Hepatocyte (in vitro differentiated cells): ENCODE measurements at regions not wholly inside any gene's neighbourhood (a gene's known extent, or its start where the extent isn't known, plus 50 kb on each side); places are given as distances from the start of the nearest gene placed in this dataset.

Experiments used
- DNase-seq: peaks from one replicate; pipeline ENCODE4 v3.0.0-alpha.2; 2016; ENCODE audit warnings: low spot score
- H2AFZ ChIP-seq: fragments of 200-600 bp; sonication (generic); 2 replicates; pipeline ENCODE4 v1.6.0; 2016; ENCODE audit warnings: antibody characterized with exemption, mild to moderate bottlenecking
- H3K27ac ChIP-seq: fragments of 200-600 bp; sonication (generic); 2 replicates; pipeline ENCODE4 v1.5.1; 2016; ENCODE audit warnings: mild to moderate bottlenecking
- H3K27me3 ChIP-seq: fragments of 200-600 bp; sonication (generic); 2 replicates; pipeline ENCODE4 v1.6.1; 2016
- H3K36me3 ChIP-seq: fragments of 200-600 bp; sonication (generic); replicated peaks from 2 replicates; pipeline ENCODE4 v1.5.1; 2016; ENCODE audit warnings: low read depth; ENCODE audit not compliant: insufficient read depth
- H3K4me1 ChIP-seq: fragments of 200-600 bp; sonication (generic); 2 replicates; pipeline ENCODE4 v1.5.1; 2016; ENCODE audit warnings: mild to moderate bottlenecking, moderate library complexity; ENCODE audit not compliant: insufficient read depth
- H3K4me2 ChIP-seq: fragments of 200-600 bp; sonication (generic); 2 replicates; pipeline ENCODE4 v1.6.0; 2016
- H3K4me3 ChIP-seq: fragments of 200-600 bp; sonication (generic); 2 replicates; pipeline ENCODE4 v1.5.1; 2016; ENCODE audit warnings: mild to moderate bottlenecking
- H3K79me2 ChIP-seq: fragments of 200-600 bp; sonication (generic); 2 replicates; pipeline ENCODE4 v1.6.0; 2017; ENCODE audit warnings: mild to moderate bottlenecking
- H3K9me2 ChIP-seq: fragments of 200-600 bp; sonication (generic); replicated peaks from 2 replicates; pipeline ENCODE4 v1.6.0; 2017; ENCODE audit warnings: mild to moderate bottlenecking; ENCODE audit not compliant: insufficient read depth
- H3K9me3 ChIP-seq: fragments of 200-600 bp; sonication (generic); 2 replicates; pipeline ENCODE4 v1.5.1; 2016; ENCODE audit warnings: low read depth, mild to moderate bottlenecking
- H4K20me1 ChIP-seq: fragments of 200-600 bp; sonication (generic); 2 replicates; pipeline ENCODE4 v1.6.0; 2016; ENCODE audit warnings: mild to moderate bottlenecking; ENCODE audit not compliant: insufficient read depth, poor library complexity, severe bottlenecking
- CTCF ChIP-seq: fragments of 200-600 bp; sonication (generic); IDR thresholded peaks from 2 replicates; pipeline ENCODE4 v1.5.1; 2016; ENCODE audit warnings: antibody characterized with exemption, mild to moderate bottlenecking; ENCODE audit not compliant: poor library complexity
- EZH2 ChIP-seq: fragments of 200-600 bp; sonication (generic); IDR thresholded peaks from 2 replicates; pipeline ENCODE4 v1.6.1; 2016; ENCODE audit warnings: antibody characterized with exemption, mild to moderate bottlenecking, borderline replicate concordance
- EZH2phosphoT487 ChIP-seq: fragments of 200-600 bp; sonication (generic); IDR thresholded peaks from one replicate; pipeline ENCODE4 v1.6.1; 2018; ENCODE audit warnings: antibody characterized with exemption, mild to moderate bottlenecking, low read depth, moderate library complexity; ENCODE audit not compliant: unreplicated experiment, severe bottlenecking
- WGBS: methylation state at CpG from one replicate; pipeline ENCODE4 v1.1.6; 2016; ENCODE audit warnings: low lambda C conversion rate; ENCODE audit errors: missing lambda C conversion rate; 5-methylcytosine and 5-hydroxymethylcytosine counted together

- DNase-seq: no peak
- no peak overlapping the region for H2AFZ ChIP-seq
- H3K79me2 ChIP-seq: no peaks in the 10 kb centered on the region
- H3K4me2 ChIP-seq: no peak overlapping the region
- H3K36me3 ChIP-seq: no peaks in the 10 kb centered on the region
- no peak overlapping the region for H3K4me3 ChIP-seq
- no peak overlapping the region for H3K27ac ChIP-seq
- H4K20me1 ChIP-seq: no peaks in the 10 kb centered on the region
- H3K4me1 ChIP-seq: peaks cover 10% of the 10 kb centered on the region
- H3K9me3 ChIP-seq: no peaks in the 10 kb centered on the region
- no peaks in the 10 kb centered on the region for H3K27me3 ChIP-seq
- no peaks in the 10 kb centered on the region for H3K9me2 ChIP-seq
- TF ChIP-seq EZH2: no peak
- TF ChIP-seq CTCF: no peak
- 56% methylated on average over 6 of the region's 6 CpGs for WGBS
Observed at GRCh38 chr1:209062081-209062620, 521.4 kb upstream of the CAMK1G start.

GRCh38 chr1:209062863-209063262, 520.7 kb upstream of the CAMK1G start:
- TF ChIP-seq EZH2phosphoT487: no peak
- TF ChIP-seq EZH2: no peak
- H3K4me1 ChIP-seq: peaks cover 10% of the 10 kb centered on the region
- H3K27ac ChIP-seq: no peak overlapping the region
- H3K36me3 ChIP-seq: no peaks in the 10 kb centered on the region
- H3K79me2 ChIP-seq: no peaks in the 10 kb centered on the region
- no peak overlapping the region for H3K4me2 ChIP-seq
- no peak overlapping the region for H2AFZ ChIP-seq
- no peaks in the 10 kb centered on the region for H4K20me1 ChIP-seq
- H3K4me3 ChIP-seq: no peak overlapping the region
- H3K27me3 ChIP-seq: no peaks in the 10 kb centered on the region
- WGBS: 86% methylated on average over 1 of the region's 1 CpG
- no peaks in the 10 kb centered on the region for H3K9me3 ChIP-seq
- H3K9me2 ChIP-seq: no peaks in the 10 kb centered on the region
- no peak for DNase-seq

GRCh38 chr1:209063767-209064659, 519.5 kb upstream of the CAMK1G start:
- Histone ChIP-seq H3K4me2 (no peak overlapping the region), H3K9me3 (no peaks in the 10 kb centered on the region), H4K20me1 (no peaks in the 10 kb centered on the region), H3K79me2 (no peaks in the 10 kb centered on the region), H3K4me3 (no peak overlapping the region), H3K27me3 (no peaks in the 10 kb centered on the region), H3K9me2 (no peaks in the 10 kb centered on the region), H3K36me3 (no peaks in the 10 kb centered on the region), H3K4me1 (peaks cover 10% of the 10 kb centered on the region), H2AFZ (no peak overlapping the region), H3K27ac (no peak overlapping the region)
- 60% methylated on average over 13 of the region's 13 CpGs for WGBS
- TF ChIP-seq EZH2phosphoT487 (no peak), EZH2 (no peak), CTCF (no peak)
- DNase-seq: no peak

GRCh38 chr1:209064850-209065706, 518.4 kb upstream of the CAMK1G start:
- WGBS: 57% methylated on average over 11 of the region's 11 CpGs
- Histone ChIP-seq H3K4me2 (no peak overlapping the region), H3K9me3 (no peaks in the 10 kb centered on the region), H3K4me3 (no peak overlapping the region), H3K9me2 (no peaks in the 10 kb centered on the region), H3K4me1 (peaks cover 10% of the 10 kb centered on the region), H4K20me1 (no peaks in the 10 kb centered on the region), H3K79me2 (no peaks in the 10 kb centered on the region), H3K36me3 (no peaks in the 10 kb centered on the region), H2AFZ (no peak overlapping the region), H3K27ac (no peak overlapping the region), H3K27me3 (no peaks in the 10 kb centered on the region)
- no peak for DNase-seq
- TF ChIP-seq EZH2 (no peak), CTCF (no peak), EZH2phosphoT487 (no peak)
